ENCODE measurements at regions not wholly inside any gene's neighbourhood (a gene's known extent, or its start where the extent isn't known, plus 50 kb on each side); places are given as distances from the start of the nearest gene placed in this dataset.

DNA sequence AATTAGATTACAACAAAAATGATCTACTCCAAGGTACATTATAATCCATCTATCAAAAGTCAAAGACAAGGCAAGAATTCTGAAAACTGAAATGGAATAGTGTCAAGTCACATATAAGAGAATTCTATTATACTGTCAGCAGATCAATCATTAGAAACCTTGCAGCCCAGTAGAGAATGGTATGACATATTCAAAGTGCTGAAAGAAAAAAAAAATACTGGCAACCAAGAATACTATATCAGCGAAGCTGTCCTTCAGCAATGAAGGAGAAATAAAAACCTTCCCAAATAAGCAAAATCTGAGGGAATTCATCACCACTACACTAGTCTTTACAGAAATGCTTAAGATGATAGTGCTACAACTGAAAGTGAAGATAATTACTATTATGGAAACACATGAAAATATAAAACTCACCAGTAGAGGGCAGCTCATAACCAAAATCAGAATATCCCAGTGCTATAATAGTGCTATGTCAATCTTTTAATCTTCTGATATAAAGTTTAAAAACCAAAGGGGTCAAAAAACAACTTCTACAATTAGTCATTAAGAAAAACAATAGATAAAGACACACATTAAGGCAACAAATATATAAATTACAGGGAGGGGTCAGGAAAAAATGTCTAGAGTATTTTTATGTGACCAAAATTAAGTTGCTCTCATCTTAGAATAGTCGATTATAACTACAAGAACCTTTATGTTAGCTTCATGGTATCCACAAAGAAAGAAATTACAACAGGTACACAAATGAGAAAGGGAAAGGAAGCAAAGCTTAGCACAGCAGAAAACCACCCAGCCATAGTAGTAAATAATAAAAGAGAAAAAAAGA, 190.7 kb upstream of the CNTN6 start:
- Mint-ChIP-seq H3K9me3 (peaks cover 37% of the 10 kb centered on the region), H3K4me1 (no peaks in the 10 kb centered on the region), H3K4me3 (no peak overlapping the region), H3K36me3 (ENCODE audit: low read depth) (peaks cover 3% of the 10 kb centered on the region), H3K27ac (no peak overlapping the region), H3K27me3 (ENCODE audit: insufficient read depth) (no peaks in the 10 kb centered on the region)
- Histone ChIP-seq H3K4me3 (ENCODE audit: low read length) (no peak overlapping the region), H3K27ac (ENCODE audit: low read depth, low read length) (no peak overlapping the region), H3K9me3 (ENCODE audit: control insufficient read depth, low read length) (peaks cover 47% of the 10 kb centered on the region), H3K4me1 (ENCODE audit: control insufficient read depth, insufficient read depth, low read length) (no peaks in the 10 kb centered on the region), H3K36me3 (ENCODE audit: control insufficient read depth, insufficient read depth, low read length) (no peaks in the 10 kb centered on the region), H3K27me3 (ENCODE audit: control insufficient read depth, insufficient read depth, low read length, poor library complexity, severe bottlenecking) (no peaks in the 10 kb centered on the region), H3K9ac (ENCODE audit: extremely low read depth, low read length, poor library complexity, severe bottlenecking) (no peak overlapping the region)
- 14% methylated on average over 1 of the region's 2 CpGs; no CpG with 5 or more reads in 1 of the 2 experiments for WGBS, 2 experiments (ENCODE audit: insufficient coverage in 1 of 2, insufficient read length in 1 of 2)
- TF ChIP-seq, protein P1, sequence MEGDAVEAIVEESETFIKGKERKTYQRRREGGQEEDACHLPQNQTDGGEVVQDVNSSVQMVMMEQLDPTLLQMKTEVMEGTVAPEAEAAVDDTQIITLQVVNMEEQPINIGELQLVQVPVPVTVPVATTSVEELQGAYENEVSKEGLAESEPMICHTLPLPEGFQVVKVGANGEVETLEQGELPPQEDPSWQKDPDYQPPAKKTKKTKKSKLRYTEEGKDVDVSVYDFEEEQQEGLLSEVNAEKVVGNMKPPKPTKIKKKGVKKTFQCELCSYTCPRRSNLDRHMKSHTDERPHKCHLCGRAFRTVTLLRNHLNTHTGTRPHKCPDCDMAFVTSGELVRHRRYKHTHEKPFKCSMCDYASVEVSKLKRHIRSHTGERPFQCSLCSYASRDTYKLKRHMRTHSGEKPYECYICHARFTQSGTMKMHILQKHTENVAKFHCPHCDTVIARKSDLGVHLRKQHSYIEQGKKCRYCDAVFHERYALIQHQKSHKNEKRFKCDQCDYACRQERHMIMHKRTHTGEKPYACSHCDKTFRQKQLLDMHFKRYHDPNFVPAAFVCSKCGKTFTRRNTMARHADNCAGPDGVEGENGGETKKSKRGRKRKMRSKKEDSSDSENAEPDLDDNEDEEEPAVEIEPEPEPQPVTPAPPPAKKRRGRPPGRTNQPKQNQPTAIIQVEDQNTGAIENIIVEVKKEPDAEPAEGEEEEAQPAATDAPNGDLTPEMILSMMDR (conservative IDR thresholded peaks at IDR 0.05) = peak; percentile 86
- DNase-seq = no peak

DNA sequence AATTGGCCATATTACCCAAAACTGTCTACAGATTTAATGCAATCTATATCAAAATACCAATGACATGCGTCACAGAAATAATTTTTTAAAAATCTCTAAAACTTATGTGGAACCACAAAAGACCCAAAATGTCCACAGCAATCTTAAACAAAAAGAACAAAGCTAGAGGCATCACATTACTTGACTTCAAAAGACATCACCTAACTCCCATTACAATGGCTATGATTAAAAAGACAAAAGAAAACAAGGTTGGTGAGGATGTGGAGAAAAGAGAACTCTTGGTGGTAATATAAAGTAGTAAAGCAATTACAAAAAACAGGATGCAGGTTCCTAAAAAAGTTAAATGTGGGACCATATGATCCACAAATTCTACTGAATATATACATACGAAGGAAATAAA, 187.6 kb upstream of the CNTN6 start:
- no peaks in the 10 kb centered on the region for H3K4me1 ChIP-seq (ENCODE audit: control insufficient read depth, insufficient read depth, low read length)
- TF ChIP-seq, protein P1 (conservative IDR thresholded peaks at IDR 0.05) = no peak
- no peaks in the 10 kb centered on the region for H3K4me1 Mint-ChIP-seq
- H3K9me3 Mint-ChIP-seq = peaks cover 32% of the 10 kb centered on the region
- no peak overlapping the region for H3K9ac ChIP-seq (ENCODE audit: extremely low read depth, low read length, poor library complexity, severe bottlenecking)
- no peaks in the 10 kb centered on the region for H3K27me3 ChIP-seq (ENCODE audit: control insufficient read depth, insufficient read depth, low read length, poor library complexity, severe bottlenecking)
- no peak overlapping the region for H3K4me3 ChIP-seq (ENCODE audit: low read length)
- peaks cover 68% of the 10 kb centered on the region for H3K9me3 ChIP-seq (ENCODE audit: control insufficient read depth, low read length)
- no peak for DNase-seq
- no peaks in the 10 kb centered on the region for H3K27me3 Mint-ChIP-seq (ENCODE audit: insufficient read depth)
- WGBS, 2 experiments (ENCODE audit: insufficient coverage in 1 of 2, insufficient read length in 1 of 2) = 71 to 79% methylated on average over 1 to 2 of the region's 2 CpGs
- no peak overlapping the region for H3K27ac Mint-ChIP-seq
- no peaks in the 10 kb centered on the region for H3K36me3 Mint-ChIP-seq (ENCODE audit: low read depth)
- no peak overlapping the region for H3K4me3 Mint-ChIP-seq
- H3K36me3 ChIP-seq (ENCODE audit: control insufficient read depth, insufficient read depth, low read length) = no peaks in the 10 kb centered on the region
- H3K27ac ChIP-seq (ENCODE audit: low read depth, low read length) = no peak overlapping the region

DNA sequence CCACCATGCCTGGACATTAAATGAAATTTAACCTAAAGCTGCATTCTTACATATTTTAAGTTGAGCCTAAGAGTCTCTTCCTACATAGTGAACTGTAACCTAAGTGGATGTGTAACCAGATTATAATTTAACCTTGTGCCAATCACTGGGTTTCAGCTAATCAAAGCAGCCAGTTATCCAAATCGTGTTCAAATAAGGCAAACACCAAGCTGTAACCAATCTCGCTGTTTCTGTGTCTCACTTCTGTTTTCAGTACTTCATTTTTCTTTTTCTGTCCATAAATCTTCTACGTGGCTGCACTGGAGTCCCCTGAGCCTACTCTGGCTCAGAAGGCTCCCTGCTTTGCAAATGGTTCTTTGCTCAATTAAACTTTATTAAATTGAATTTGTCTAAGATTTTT, 186.1 kb upstream of the CNTN6 start:
- H3K9me3 Mint-ChIP-seq = peaks cover 22% of the 10 kb centered on the region
- WGBS, 2 experiments (ENCODE audit: insufficient coverage in 1 of 2, insufficient read length in 1 of 2) = 54 to 61% methylated on average over 3 of the region's 3 CpGs
- TF ChIP-seq, protein P1 (conservative IDR thresholded peaks at IDR 0.05) = no peak

More for the DNA sequence above, 186.1 kb upstream of the CNTN6 start:
- DNase-seq = no peak
- no peaks in the 10 kb centered on the region for H3K4me1 ChIP-seq (ENCODE audit: control insufficient read depth, insufficient read depth, low read length)
- Mint-ChIP-seq H3K36me3 (ENCODE audit: low read depth) (no peaks in the 10 kb centered on the region), H3K4me3 (no peak overlapping the region), H3K27me3 (ENCODE audit: insufficient read depth) (no peaks in the 10 kb centered on the region), H3K4me1 (peaks cover 2% of the 10 kb centered on the region), H3K27ac (no peak overlapping the region)
- H3K27me3 ChIP-seq (ENCODE audit: control insufficient read depth, insufficient read depth, low read length, poor library complexity, severe bottlenecking) = no peaks in the 10 kb centered on the region
- H3K9ac ChIP-seq (ENCODE audit: extremely low read depth, low read length, poor library complexity, severe bottlenecking) = no peak overlapping the region
- no peak overlapping the region for H3K27ac ChIP-seq (ENCODE audit: low read depth, low read length)
- no peak overlapping the region for H3K4me3 ChIP-seq (ENCODE audit: low read length)
- no peaks in the 10 kb centered on the region for H3K36me3 ChIP-seq (ENCODE audit: control insufficient read depth, insufficient read depth, low read length)
- peaks cover 53% of the 10 kb centered on the region for H3K9me3 ChIP-seq (ENCODE audit: control insufficient read depth, low read length)
